ENCODE measurements at regions not wholly inside any gene's neighbourhood (a gene's known extent, or its start where the extent isn't known, plus 50 kb on each side); places are given as distances from the start of the nearest gene placed in this dataset.

DNA sequence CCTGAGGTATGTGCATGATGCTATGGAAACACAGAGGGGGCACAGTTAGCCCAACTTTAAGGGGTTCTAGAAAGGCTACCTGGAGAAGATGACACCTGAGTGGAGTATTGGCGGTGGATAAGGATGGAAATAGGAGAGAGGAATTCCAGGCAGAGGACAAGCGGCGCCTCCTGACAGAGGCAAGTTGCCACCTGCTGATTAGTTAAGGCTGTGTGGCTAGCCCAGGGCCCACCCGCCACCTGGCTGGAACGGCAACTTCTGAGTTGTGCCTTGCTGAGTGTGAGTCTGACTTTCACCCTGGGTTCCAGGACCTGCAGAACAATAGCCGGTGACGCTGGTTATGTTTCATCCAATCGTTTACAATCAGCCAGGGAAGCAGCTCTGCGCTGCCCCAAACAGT lies 126.9 kb upstream of the LMO4 start:
- Histone ChIP-seq H3K9ac (ENCODE audit: low read depth, low read length) (no peak overlapping the region), H2BK5ac (ENCODE audit: low read depth, low read length, poor library complexity, severe bottlenecking) (no peak overlapping the region), H4K8ac (ENCODE audit: low read depth in 2 of 2, low read length in 2 of 2) (no peak overlapping the region), H3K18ac (ENCODE audit: low read depth, low read length) (no peak overlapping the region), H3K9me1 (ENCODE audit: insufficient read depth, low read length) (no peaks in the 10 kb centered on the region; the same call in 1 of the 2 replicates), H3K36me3 (ENCODE audit: control insufficient read depth, insufficient read depth, low read length) (no peaks in the 10 kb centered on the region), H3K14ac (replicated peaks; ENCODE audit: low read depth, low read length) (no peak overlapping the region), H3K9me3 (ENCODE audit: control insufficient read depth, insufficient read depth, low read length) (no peaks in the 10 kb centered on the region), H2BK120ac (ENCODE audit: low read depth, low read length) (no peak overlapping the region), H4K20me1 (ENCODE audit: insufficient read depth, low read length) (no peaks in the 10 kb centered on the region), H4K91ac (ENCODE audit: insufficient read depth, low read depth, low read length) (no peak overlapping the region), H2BK20ac (ENCODE audit: low read depth, low read length) (no peak overlapping the region), H2BK15ac (ENCODE audit: low read depth, low read length) (no peak overlapping the region), H2AFZ (replicated peaks; ENCODE audit: low read length, poor library complexity) (no peak overlapping the region), H3K4me1 (ENCODE audit: control insufficient read depth, insufficient read depth, low read length) (no peaks in the 10 kb centered on the region; the same call in 1 of the 2 replicates), H3K4me2 (ENCODE audit: low read depth, low read length) (no peak overlapping the region), H2AK9ac (replicated peaks; ENCODE audit: low read depth, low read length, poor library complexity) (no peak overlapping the region), H4K5ac (ENCODE audit: low read depth, low read length) (no peak overlapping the region), H3K79me1 (ENCODE audit: low read depth in 1 of 2, low read length in 2 of 2) (no peaks in the 10 kb centered on the region), H3K27ac (ENCODE audit: insufficient read depth, low read length) (no peak overlapping the region), H3K23ac (ENCODE audit: low read depth, low read length) (no peak overlapping the region), H3K27me3 (ENCODE audit: control insufficient read depth, insufficient read depth, low read length) (no peaks in the 10 kb centered on the region), H3K4ac (ENCODE audit: low read depth, low read length) (no peak overlapping the region), H3K56ac (ENCODE audit: extremely low read depth, insufficient read depth, low read length) (no peak overlapping the region), H3K4me3 (ENCODE audit: insufficient read depth, low read depth, low read length) (no peak overlapping the region), H2AK5ac (ENCODE audit: low read depth, low read length) (no peak overlapping the region)
- in situ Hi-C loops (cut with MboI; ENCODE audit: low sequenced_read_pairs) (no loop called here), intact Hi-C loops (cut with micrococcal nuclease) (no loop called here), dilution Hi-C loops (cut with HindIII; ENCODE audit: low sequenced_read_pairs, unreplicated experiment) (no loop called here)
- ChIA-PET POLR2A (ENCODE audit: unreplicated experiment) (no interaction called here), CTCF (no interaction called here)
- ATAC-seq (ENCODE audit: low read depth) (no peak), DNase-seq (no peak)
- WGBS, 2 experiments (ENCODE audit: extremely low coverage in 2 of 2, insufficient read length in 1 of 2): 100% methylated on average over 5 of the region's 9 CpGs; no CpG with 5 or more reads in 1 of the 2 experiments
- no peak for TF ChIP-seq RFX5 (IDR thresholded peaks at IDR 0.05; ENCODE audit: low read depth, low read length)
- no peak for TF ChIP-seq SMC3 (IDR thresholded peaks at IDR 0.05; ENCODE audit: low read depth, low read length)
- no peak for TF ChIP-seq RCOR1 (IDR thresholded peaks at IDR 0.05; ENCODE audit: insufficient replicate concordance, low read length)
- no peak for TF ChIP-seq NFE2L2 (IDR thresholded peaks at IDR 0.05; ENCODE audit: low read depth, low read length)
- TF ChIP-seq, protein P1, sequence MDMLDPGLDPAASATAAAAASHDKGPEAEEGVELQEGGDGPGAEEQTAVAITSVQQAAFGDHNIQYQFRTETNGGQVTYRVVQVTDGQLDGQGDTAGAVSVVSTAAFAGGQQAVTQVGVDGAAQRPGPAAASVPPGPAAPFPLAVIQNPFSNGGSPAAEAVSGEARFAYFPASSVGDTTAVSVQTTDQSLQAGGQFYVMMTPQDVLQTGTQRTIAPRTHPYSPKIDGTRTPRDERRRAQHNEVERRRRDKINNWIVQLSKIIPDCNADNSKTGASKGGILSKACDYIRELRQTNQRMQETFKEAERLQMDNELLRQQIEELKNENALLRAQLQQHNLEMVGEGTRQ (IDR thresholded peaks at IDR 0.05; ENCODE audit: low read depth, low read length): no peak
- TF ChIP-seq MXI1 (IDR thresholded peaks at IDR 0.05; ENCODE audit: borderline replicate concordance, low read depth, low read length): no peak
- no peak for TF ChIP-seq CTCF (conservative IDR thresholded peaks at IDR 0.05; ENCODE audit: low read depth, low read length)
- TF ChIP-seq CEBPB (IDR thresholded peaks at IDR 0.05; ENCODE audit: low read depth, low read length): no peak
- TF ChIP-seq RAD21 (IDR thresholded peaks at IDR 0.05; ENCODE audit: low read length): no peak
- no peak for TF ChIP-seq POLR2A (IDR thresholded peaks at IDR 0.05; ENCODE audit: low read depth, low read length)
- TF ChIP-seq FOS (IDR thresholded peaks at IDR 0.05; ENCODE audit: low read depth, low read length): no peak
- no peak for TF ChIP-seq MAFK (IDR thresholded peaks at IDR 0.05; ENCODE audit: low read depth, low read length)
- no peak for TF ChIP-seq CHD1 (IDR thresholded peaks at IDR 0.05; ENCODE audit: low read depth, low read length)
- TF ChIP-seq MAZ (IDR thresholded peaks at IDR 0.05; ENCODE audit: borderline replicate concordance, low read depth, low read length): no peak
- TF ChIP-seq, protein P2, sequence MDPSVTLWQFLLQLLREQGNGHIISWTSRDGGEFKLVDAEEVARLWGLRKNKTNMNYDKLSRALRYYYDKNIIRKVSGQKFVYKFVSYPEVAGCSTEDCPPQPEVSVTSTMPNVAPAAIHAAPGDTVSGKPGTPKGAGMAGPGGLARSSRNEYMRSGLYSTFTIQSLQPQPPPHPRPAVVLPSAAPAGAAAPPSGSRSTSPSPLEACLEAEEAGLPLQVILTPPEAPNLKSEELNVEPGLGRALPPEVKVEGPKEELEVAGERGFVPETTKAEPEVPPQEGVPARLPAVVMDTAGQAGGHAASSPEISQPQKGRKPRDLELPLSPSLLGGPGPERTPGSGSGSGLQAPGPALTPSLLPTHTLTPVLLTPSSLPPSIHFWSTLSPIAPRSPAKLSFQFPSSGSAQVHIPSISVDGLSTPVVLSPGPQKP (IDR thresholded peaks at IDR 0.05; ENCODE audit: borderline replicate concordance, low read depth, low read length): no peak
- no peak for TF ChIP-seq BHLHE40 (IDR thresholded peaks at IDR 0.05; ENCODE audit: low read depth, low read length)
- no TSS peak for BruUV-seq (replicated peaks)

Data from IMR-90 (cell line).